Lower lobe of right lung (tissue), 2 donors: ENCODE measurements at regions not wholly inside any gene's neighbourhood (a gene's known extent, or its start where the extent isn't known, plus 50 kb on each side); places are given as distances from the start of the nearest gene placed in this dataset.

Experiments
- ATAC-seq, 2 donors: fragments of 200-7000 bp; cut with Tn5 transposase; one replicate each; pipeline ENCODE4 v1.9.1; 2020 to 2022; ENCODE audit warnings: mild to moderate bottlenecking in 2 of 2, moderate library complexity in 2 of 2
- DNase-seq: peaks from one replicate; pipeline ENCODE4 v3.0.0-alpha.2; 2020
- H3K27ac ChIP-seq: fragments of 200-600 bp; one replicate; pipeline ENCODE4 v1.8.0; 2022
- H3K27me3 ChIP-seq: fragments of 200-600 bp; one replicate; pipeline ENCODE4 v1.8.0; 2022; ENCODE audit warnings: low read depth
- H3K36me3 ChIP-seq: fragments of 200-600 bp; one replicate; pipeline ENCODE4 v1.8.0; 2022; ENCODE audit warnings: mild to moderate bottlenecking
- H3K4me1 ChIP-seq: fragments of 200-600 bp; one replicate; pipeline ENCODE4 v1.8.0; 2022
- H3K4me3 ChIP-seq: fragments of 200-600 bp; one replicate; pipeline ENCODE4 v1.8.0; 2022; ENCODE audit warnings: mild to moderate bottlenecking
- H3K9me3 ChIP-seq: fragments of 200-600 bp; one replicate; pipeline ENCODE4 v1.8.0; 2022
- intact Hi-C: fragments of 100-400 bp; cut with DNase I; formaldehyde crosslinking; loops from one replicate; pipeline ENCODE4 v1.11.0; 2022
- TF ChIP-seq, protein P1 (sequence below): fragments of 200-600 bp; IDR thresholded peaks from one replicate; pipeline ENCODE4 v1.8.0; 2022; ENCODE audit warnings: antibody characterized with exemption, mild to moderate bottlenecking
- donor health status: DM: no; HTN: yes; CAD: no; lungs with severe emphysema.

DNA sequence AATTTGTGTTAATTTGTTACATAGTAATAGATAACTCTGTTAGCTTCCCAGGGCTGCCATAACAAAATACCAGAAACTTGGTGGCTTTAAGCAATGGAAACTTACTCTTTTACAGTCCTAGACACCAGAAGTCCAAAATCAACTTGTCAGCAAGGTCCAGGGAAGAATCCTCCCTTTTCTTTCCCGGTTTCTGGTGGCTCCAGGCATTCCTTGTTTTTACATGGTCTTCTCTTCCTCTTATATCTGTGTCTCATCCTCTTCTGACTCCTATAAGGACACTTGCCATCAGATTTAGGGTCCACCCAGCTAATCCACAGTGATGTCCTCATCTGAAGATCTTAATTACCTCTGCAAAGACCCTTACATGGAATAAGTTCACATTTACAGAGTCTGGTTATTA lies 95.6 kb downstream of the DDX1 start:
- TF ChIP-seq, protein P1, sequence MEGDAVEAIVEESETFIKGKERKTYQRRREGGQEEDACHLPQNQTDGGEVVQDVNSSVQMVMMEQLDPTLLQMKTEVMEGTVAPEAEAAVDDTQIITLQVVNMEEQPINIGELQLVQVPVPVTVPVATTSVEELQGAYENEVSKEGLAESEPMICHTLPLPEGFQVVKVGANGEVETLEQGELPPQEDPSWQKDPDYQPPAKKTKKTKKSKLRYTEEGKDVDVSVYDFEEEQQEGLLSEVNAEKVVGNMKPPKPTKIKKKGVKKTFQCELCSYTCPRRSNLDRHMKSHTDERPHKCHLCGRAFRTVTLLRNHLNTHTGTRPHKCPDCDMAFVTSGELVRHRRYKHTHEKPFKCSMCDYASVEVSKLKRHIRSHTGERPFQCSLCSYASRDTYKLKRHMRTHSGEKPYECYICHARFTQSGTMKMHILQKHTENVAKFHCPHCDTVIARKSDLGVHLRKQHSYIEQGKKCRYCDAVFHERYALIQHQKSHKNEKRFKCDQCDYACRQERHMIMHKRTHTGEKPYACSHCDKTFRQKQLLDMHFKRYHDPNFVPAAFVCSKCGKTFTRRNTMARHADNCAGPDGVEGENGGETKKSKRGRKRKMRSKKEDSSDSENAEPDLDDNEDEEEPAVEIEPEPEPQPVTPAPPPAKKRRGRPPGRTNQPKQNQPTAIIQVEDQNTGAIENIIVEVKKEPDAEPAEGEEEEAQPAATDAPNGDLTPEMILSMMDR: no peak
- Histone ChIP-seq H3K27me3 (no peaks in the 10 kb centered on the region), H3K36me3 (no peaks in the 10 kb centered on the region), H3K27ac (no peak overlapping the region), H3K9me3 (peaks cover 4% of the 10 kb centered on the region), H3K4me1 (no peaks in the 10 kb centered on the region), H3K4me3 (no peak overlapping the region)
- no peak for ATAC-seq
- no peak for DNase-seq
- intact Hi-C loops: no loop called here

DNA sequence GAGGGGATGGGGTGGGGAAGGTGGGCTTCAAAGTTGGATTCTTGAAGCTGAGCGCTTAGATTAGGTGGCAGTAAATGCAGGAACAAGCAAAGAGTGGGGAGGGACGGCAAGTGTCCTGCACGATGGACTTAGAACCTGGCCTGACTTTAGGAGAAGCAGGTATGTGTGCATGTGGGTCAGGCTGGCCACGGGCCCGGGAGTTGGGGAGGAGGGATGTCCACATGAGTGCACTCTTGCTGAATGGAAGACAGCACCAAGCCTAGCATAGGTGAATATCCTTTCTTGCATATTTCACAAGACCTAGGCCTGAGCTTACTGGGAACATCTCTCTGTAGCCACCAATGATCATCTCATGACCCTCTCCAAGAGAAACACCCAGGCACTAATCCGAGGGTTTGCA lies 96.1 kb downstream of the DDX1 start:
- DNase-seq (no peak), ATAC-seq (no peak)
- intact Hi-C loops: no loop called here
- Histone ChIP-seq H3K27ac (no peak overlapping the region), H3K9me3 (peaks cover 4% of the 10 kb centered on the region), H3K4me3 (no peak overlapping the region), H3K27me3 (no peaks in the 10 kb centered on the region), H3K4me1 (no peaks in the 10 kb centered on the region), H3K36me3 (no peaks in the 10 kb centered on the region)
- TF ChIP-seq, protein P1: no peak

GRCh38 chr2:15688924-15689568 lies 97.4 kb downstream of the DDX1 start:
- TF ChIP-seq, protein P1: no peak
- no peaks in the 10 kb centered on the region for H3K36me3 ChIP-seq
- intact Hi-C loops: no loop called here
- no peak overlapping the region for H3K4me3 ChIP-seq
- H3K9me3 ChIP-seq: peaks cover 4% of the 10 kb centered on the region
- DNase-seq: no peak
- H3K4me1 ChIP-seq: no peaks in the 10 kb centered on the region
- ATAC-seq: no peak
- H3K27me3 ChIP-seq: no peaks in the 10 kb centered on the region
- H3K27ac ChIP-seq: no peak overlapping the region

DNA sequence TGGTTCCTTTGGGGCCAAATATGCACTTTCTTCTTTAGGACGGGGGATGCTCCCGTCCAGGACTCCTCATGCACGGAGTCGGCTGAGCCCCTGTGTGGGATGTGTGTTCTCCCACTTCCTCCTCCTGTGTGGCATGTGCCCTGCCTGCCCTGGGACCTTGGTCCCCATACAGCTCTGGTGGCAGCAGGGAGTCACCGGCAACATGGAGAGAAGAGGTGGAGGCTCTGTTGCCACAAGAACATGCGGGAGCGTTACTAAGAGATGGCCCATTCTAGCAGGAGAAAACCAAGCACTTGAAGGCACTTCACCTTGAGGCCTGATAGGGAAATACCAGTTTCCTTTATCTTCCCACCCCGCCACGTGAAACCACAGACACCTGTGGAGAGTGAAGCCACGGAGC lies 98.0 kb downstream of the DDX1 start:
- Histone ChIP-seq H3K4me1 (no peaks in the 10 kb centered on the region), H3K36me3 (no peaks in the 10 kb centered on the region), H3K4me3 (no peak overlapping the region), H3K27ac (no peak overlapping the region), H3K27me3 (no peaks in the 10 kb centered on the region), H3K9me3 (peaks cover 4% of the 10 kb centered on the region)
- intact Hi-C loops: no loop called here
- DNase-seq (no peak), ATAC-seq (no peak)
- TF ChIP-seq, protein P1: no peak

DNA sequence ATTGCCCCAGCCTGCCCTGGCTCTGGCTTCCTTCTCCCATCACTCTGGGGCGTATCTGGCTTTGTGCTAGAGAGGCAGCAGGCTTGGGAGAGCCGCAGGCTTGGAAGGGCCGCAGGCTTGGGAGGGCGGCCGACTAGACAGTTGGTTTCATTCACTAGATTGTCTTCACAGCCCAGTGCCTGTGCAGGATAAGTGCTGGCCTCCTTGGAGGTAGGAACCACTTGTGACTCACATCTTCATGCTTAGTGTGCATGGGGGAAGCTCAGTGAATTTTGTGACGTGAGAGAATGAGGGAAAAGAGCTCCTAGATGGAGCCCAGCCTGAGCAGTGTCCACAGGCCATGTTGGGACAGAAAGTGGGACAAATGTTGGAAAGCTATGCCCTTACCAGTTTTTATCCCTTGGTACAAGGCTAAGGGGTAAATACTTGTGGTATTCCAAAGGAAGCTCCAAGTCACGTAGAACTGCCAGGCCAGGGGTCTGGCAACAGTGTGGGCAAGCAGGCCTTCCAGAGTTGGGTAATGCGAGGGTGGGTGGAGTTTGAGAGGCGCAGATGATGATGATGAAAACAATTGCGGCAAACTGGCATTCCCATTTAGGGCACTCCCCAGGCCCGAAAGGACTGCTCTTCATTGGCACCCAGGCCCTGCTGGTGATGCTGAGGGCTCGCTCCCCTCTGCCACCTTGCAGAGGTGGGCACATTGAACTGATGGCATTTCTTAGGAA lies 100.1 kb downstream of the DDX1 start:
- TF ChIP-seq, protein P1: no peak
- ATAC-seq (no peak), DNase-seq (no peak)
- Histone ChIP-seq H3K36me3 (no peaks in the 10 kb centered on the region), H3K9me3 (no peaks in the 10 kb centered on the region), H3K27ac (no peak overlapping the region), H3K4me3 (no peak overlapping the region), H3K27me3 (no peaks in the 10 kb centered on the region), H3K4me1 (no peaks in the 10 kb centered on the region)
- intact Hi-C loops: no loop called here
